Esophagus muscularis mucosa (tissue), 4 donors: ENCODE measurements at regions not wholly inside any gene's neighbourhood (a gene's known extent, or its start where the extent isn't known, plus 50 kb on each side); places are given as distances from the start of the nearest gene placed in this dataset.

Source experiments
- CTCF ChIP-seq, 3 experiments: fragments of 200-600 bp in 2 of 3; fragments of 450-650 bp in 1 of 3; sonication (generic) in 2 of 3; IDR thresholded peaks; one replicate each; pipeline ENCODE4 v1.5.1; 2017 to 2019; ENCODE audit warnings: antibody characterized with exemption in 3 of 3, mild to moderate bottlenecking in 2 of 3, moderate library complexity in 1 of 3
- EP300 ChIP-seq: sonication (generic); formaldehyde crosslinking; IDR thresholded peaks from one replicate; pipeline ENCODE4 v1.6.1; 2017; ENCODE audit warnings: antibody characterized with exemption
- POLR2A ChIP-seq: fragments of 450-650 bp; IDR thresholded peaks from one replicate; pipeline ENCODE4 v1.6.1; 2017; ENCODE audit warnings: antibody characterized with exemption, moderate library complexity, mild to moderate bottlenecking, low read depth
- POLR2AphosphoS5 ChIP-seq, 2 donors: sonication (generic); formaldehyde crosslinking; IDR thresholded peaks; one replicate each; pipeline ENCODE4 v1.6.1; 2017; ENCODE audit warnings: antibody characterized with exemption in 2 of 2

DNA sequence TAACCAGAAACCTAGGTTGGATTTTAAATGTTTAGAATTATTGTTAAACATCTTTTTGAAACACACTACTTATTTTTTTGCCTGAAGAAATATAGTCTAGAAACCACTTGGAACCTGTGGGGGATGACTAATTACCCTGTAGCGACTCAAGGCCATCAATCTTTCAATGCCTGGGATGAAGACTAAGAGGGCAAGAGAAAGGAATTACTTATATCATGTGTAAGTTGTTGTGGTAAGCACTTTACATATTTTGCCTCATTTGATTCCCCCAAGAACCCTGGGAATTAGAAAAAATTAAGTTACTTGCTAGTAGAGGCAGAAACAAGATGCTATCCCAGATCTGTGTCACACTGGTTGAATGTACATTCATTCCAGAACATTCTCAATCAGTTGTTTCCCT lies 170.9 kb upstream of the GRIA3 start:
- no peak for TF ChIP-seq CTCF (IDR thresholded peaks at IDR 0.05)
- TF ChIP-seq POLR2AphosphoS5 (IDR thresholded peaks at IDR 0.05): no peak
- TF ChIP-seq POLR2A: no peak
- no peak for TF ChIP-seq EP300
